GM10266 (cell line): ENCODE measurements at regions not wholly inside any gene's neighbourhood (a gene's known extent, or its start where the extent isn't known, plus 50 kb on each side); places are given as distances from the start of the nearest gene placed in this dataset.
A peak's percentile ranks its signal among the peaks of the same experiment; 100 is the strongest.
"Not testable (repeated sequence)": the region's sequence is repeated elsewhere in the genome, so short reads cannot be mapped to it uniquely, and the experiment has no call there.

Experiments used
- DNase-seq: peaks from one replicate; pipeline ENCODE4 v3.0.0; 2012; ENCODE audit errors: extremely low spot score
- CTCF ChIP-seq: IDR thresholded peaks from 2 replicates; pipeline ENCODE4 v1.5.1; 2012; ENCODE audit warnings: mild to moderate bottlenecking, low read depth; ENCODE audit not compliant: control insufficient read depth, insufficient read depth; ENCODE audit errors: missing control alignments

GRCh38 chr3:192062186-192062585, 601.2 kb downstream of the PYDC2 start:
- no peak for DNase-seq
- no peak for TF ChIP-seq CTCF

- DNase-seq: peak; percentile 33
- no peak for TF ChIP-seq CTCF
Observed at GRCh38 chr3:192063570-192063969, 602.6 kb downstream of the PYDC2 start.

GRCh38 chr3:192064959-192065358, 604.0 kb downstream of the PYDC2 start:
- TF ChIP-seq CTCF: no peak

GRCh38 chr3:192066253-192066652, 605.3 kb downstream of the PYDC2 start:
- not testable (repeated sequence) for DNase-seq

More at GRCh38 chr3:192064959-192065358, 604.0 kb downstream of the PYDC2 start:
- no peak for DNase-seq

- no peak for TF ChIP-seq CTCF
Observed at GRCh38 chr3:192068464-192069254, 607.7 kb downstream of the PYDC2 start.

GRCh38 chr3:192077795-192078497, 617.0 kb downstream of the PYDC2 start:
- TF ChIP-seq CTCF: no peak
- DNase-seq: no peak

More at GRCh38 chr3:192068464-192069254, 607.7 kb downstream of the PYDC2 start:
- no peak for DNase-seq

GRCh38 chr3:192079098-192079497, 618.1 kb downstream of the PYDC2 start:
- TF ChIP-seq CTCF: no peak
- DNase-seq: no peak

- no peak for TF ChIP-seq CTCF
- no peak for DNase-seq
Observed at GRCh38 chr3:192080336-192080735, 619.4 kb downstream of the PYDC2 start.
